ENCODE measurements at regions not wholly inside any gene's neighbourhood (a gene's known extent, or its start where the extent isn't known, plus 50 kb on each side); places are given as distances from the start of the nearest gene placed in this dataset.
"Not testable (repeated sequence)": the region's sequence is repeated elsewhere in the genome, so short reads cannot be mapped to it uniquely, and the experiment has no call there.

- H3K4me1 ChIP-seq (ENCODE audit: control insufficient read depth, low read depth, low read length); H3K27me3 ChIP-seq (ENCODE audit: control insufficient read depth, insufficient read depth, low read length); H3K27ac ChIP-seq (ENCODE audit: low read length); H3K9me3 ChIP-seq (ENCODE audit: control insufficient read depth, low read depth, low read length); H3K4me3 ChIP-seq (ENCODE audit: low read length); H3K9ac ChIP-seq (ENCODE audit: low read length); H3K36me3 ChIP-seq (ENCODE audit: control insufficient read depth, low read depth, low read length): not testable (repeated sequence)
These were observed 556.5 kb downstream of the TTLL7 start for GRCh38 chr1:83442412-83442811.

- not testable (repeated sequence) for H3K9ac ChIP-seq (ENCODE audit: low read length); H3K27ac ChIP-seq (ENCODE audit: low read length); H3K4me3 ChIP-seq (ENCODE audit: low read length); H3K27me3 ChIP-seq (ENCODE audit: control insufficient read depth, insufficient read depth, low read length); H3K9me3 ChIP-seq (ENCODE audit: control insufficient read depth, low read depth, low read length); H3K36me3 ChIP-seq (ENCODE audit: control insufficient read depth, low read depth, low read length); H3K4me1 ChIP-seq (ENCODE audit: control insufficient read depth, low read depth, low read length)
These were observed 558.3 kb downstream of the TTLL7 start for GRCh38 chr1:83440586-83440985.

DNA sequence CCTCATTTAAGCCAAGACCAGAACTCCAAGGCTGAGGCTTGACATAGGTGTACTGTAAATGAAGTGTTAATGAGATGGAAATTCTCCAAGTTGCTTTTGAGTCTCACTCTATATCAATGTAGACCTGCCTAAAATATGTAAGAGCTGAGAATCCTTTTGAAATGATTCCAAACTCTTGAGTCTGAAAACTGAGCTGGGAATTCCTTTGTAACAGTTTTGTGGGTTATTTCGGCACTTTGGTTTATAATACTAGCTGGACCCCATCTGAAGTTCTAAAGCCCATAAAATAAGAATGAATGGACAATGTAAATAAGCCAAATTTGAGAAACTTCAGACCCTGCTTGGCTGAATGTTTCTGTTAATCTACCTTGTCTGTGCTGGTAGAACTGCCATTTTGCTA is 558.9 kb downstream of the TTLL7 start:
- not testable (repeated sequence) for H3K9me3 ChIP-seq (ENCODE audit: control insufficient read depth, low read depth, low read length); H3K36me3 ChIP-seq (ENCODE audit: control insufficient read depth, low read depth, low read length); H3K9ac ChIP-seq (ENCODE audit: low read length); H3K4me3 ChIP-seq (ENCODE audit: low read length); H3K27ac ChIP-seq (ENCODE audit: low read length); H3K4me1 ChIP-seq (ENCODE audit: control insufficient read depth, low read depth, low read length); H3K27me3 ChIP-seq (ENCODE audit: control insufficient read depth, insufficient read depth, low read length)

DNA sequence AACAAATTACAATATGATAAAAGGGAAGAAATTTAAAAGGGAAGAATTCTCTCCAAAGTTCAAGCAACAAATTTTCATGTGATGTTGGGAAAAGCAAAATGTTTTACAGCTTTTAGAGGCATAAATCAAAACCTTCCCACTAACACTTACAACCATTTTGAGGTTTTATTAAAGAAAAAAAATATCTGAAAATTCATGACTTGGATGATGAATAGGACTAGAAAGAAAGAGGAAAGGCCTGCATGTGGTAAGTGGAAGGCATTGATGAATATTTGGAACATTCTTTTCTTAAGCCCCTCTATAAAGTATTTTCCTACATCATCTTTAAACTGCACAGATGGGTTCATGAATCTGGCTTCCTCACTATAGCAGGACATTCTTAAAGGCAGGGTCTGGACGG is 560.6 kb downstream of the TTLL7 start:
- not testable (repeated sequence) for H3K36me3 ChIP-seq (ENCODE audit: control insufficient read depth, low read depth, low read length); H3K9ac ChIP-seq (ENCODE audit: low read length); H3K9me3 ChIP-seq (ENCODE audit: control insufficient read depth, low read depth, low read length); H3K27me3 ChIP-seq (ENCODE audit: control insufficient read depth, insufficient read depth, low read length); H3K4me3 ChIP-seq (ENCODE audit: low read length); H3K4me1 ChIP-seq (ENCODE audit: control insufficient read depth, low read depth, low read length); H3K27ac ChIP-seq (ENCODE audit: low read length)

- not testable (repeated sequence) for H3K9me3 ChIP-seq (ENCODE audit: control insufficient read depth, low read depth, low read length); H3K27me3 ChIP-seq (ENCODE audit: control insufficient read depth, insufficient read depth, low read length); H3K9ac ChIP-seq (ENCODE audit: low read length); H3K4me1 ChIP-seq (ENCODE audit: control insufficient read depth, low read depth, low read length); H3K36me3 ChIP-seq (ENCODE audit: control insufficient read depth, low read depth, low read length); H3K27ac ChIP-seq (ENCODE audit: low read length); H3K4me3 ChIP-seq (ENCODE audit: low read length)
These were observed 563.6 kb downstream of the TTLL7 start for GRCh38 chr1:83435336-83435735.

- not testable (repeated sequence) for H3K36me3 ChIP-seq (ENCODE audit: control insufficient read depth, low read depth, low read length); H3K27ac ChIP-seq (ENCODE audit: low read length); H3K27me3 ChIP-seq (ENCODE audit: control insufficient read depth, insufficient read depth, low read length); H3K4me3 ChIP-seq (ENCODE audit: low read length); H3K9me3 ChIP-seq (ENCODE audit: control insufficient read depth, low read depth, low read length); H3K4me1 ChIP-seq (ENCODE audit: control insufficient read depth, low read depth, low read length); H3K9ac ChIP-seq (ENCODE audit: low read length)
These were observed 571.4 kb downstream of the TTLL7 start for GRCh38 chr1:83427566-83427965.

GRCh38 chr1:83423382-83423781 is 575.5 kb downstream of the TTLL7 start:
- H3K4me1 ChIP-seq (ENCODE audit: control insufficient read depth, low read depth, low read length); H3K4me3 ChIP-seq (ENCODE audit: low read length): not testable (repeated sequence)

GRCh38 chr1:83418558-83418957 is 580.4 kb downstream of the TTLL7 start:
- H3K4me1 ChIP-seq (ENCODE audit: control insufficient read depth, low read depth, low read length): no peaks in the 10 kb centered on the region
- H3K9ac ChIP-seq (ENCODE audit: low read length): no peak overlapping the region
- no peaks in the 10 kb centered on the region for H3K27me3 ChIP-seq (ENCODE audit: control insufficient read depth, insufficient read depth, low read length)
- H3K36me3 ChIP-seq (ENCODE audit: control insufficient read depth, low read depth, low read length): no peaks in the 10 kb centered on the region
- no peaks in the 10 kb centered on the region for H3K9me3 ChIP-seq (ENCODE audit: control insufficient read depth, low read depth, low read length)
- no peak overlapping the region for H3K4me3 ChIP-seq (ENCODE audit: low read length)
- H3K27ac ChIP-seq (ENCODE audit: low read length): no peak overlapping the region

More at GRCh38 chr1:83423382-83423781, 575.5 kb downstream of the TTLL7 start:
- H3K9me3 ChIP-seq (ENCODE audit: control insufficient read depth, low read depth, low read length); H3K36me3 ChIP-seq (ENCODE audit: control insufficient read depth, low read depth, low read length); H3K9ac ChIP-seq (ENCODE audit: low read length); H3K27me3 ChIP-seq (ENCODE audit: control insufficient read depth, insufficient read depth, low read length); H3K27ac ChIP-seq (ENCODE audit: low read length): not testable (repeated sequence)

DNA sequence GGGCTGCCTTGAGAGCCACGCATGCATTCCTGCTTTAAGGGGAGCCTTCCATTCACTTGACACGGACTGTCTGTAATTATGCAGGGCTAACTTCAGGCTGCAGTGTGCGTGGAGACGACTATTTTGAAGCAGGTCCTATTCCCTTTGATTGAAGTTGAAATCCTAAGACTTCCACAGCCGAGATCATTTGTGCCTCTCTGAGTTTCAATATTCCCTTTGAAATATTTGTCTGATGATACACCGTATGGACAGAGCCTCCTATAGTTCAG is 585.2 kb downstream of the TTLL7 start:
- not testable (repeated sequence) for H3K9me3 ChIP-seq (ENCODE audit: control insufficient read depth, low read depth, low read length); H3K27me3 ChIP-seq (ENCODE audit: control insufficient read depth, insufficient read depth, low read length); H3K4me1 ChIP-seq (ENCODE audit: control insufficient read depth, low read depth, low read length); H3K36me3 ChIP-seq (ENCODE audit: control insufficient read depth, low read depth, low read length); H3K9ac ChIP-seq (ENCODE audit: low read length); H3K27ac ChIP-seq (ENCODE audit: low read length); H3K4me3 ChIP-seq (ENCODE audit: low read length)

DNA sequence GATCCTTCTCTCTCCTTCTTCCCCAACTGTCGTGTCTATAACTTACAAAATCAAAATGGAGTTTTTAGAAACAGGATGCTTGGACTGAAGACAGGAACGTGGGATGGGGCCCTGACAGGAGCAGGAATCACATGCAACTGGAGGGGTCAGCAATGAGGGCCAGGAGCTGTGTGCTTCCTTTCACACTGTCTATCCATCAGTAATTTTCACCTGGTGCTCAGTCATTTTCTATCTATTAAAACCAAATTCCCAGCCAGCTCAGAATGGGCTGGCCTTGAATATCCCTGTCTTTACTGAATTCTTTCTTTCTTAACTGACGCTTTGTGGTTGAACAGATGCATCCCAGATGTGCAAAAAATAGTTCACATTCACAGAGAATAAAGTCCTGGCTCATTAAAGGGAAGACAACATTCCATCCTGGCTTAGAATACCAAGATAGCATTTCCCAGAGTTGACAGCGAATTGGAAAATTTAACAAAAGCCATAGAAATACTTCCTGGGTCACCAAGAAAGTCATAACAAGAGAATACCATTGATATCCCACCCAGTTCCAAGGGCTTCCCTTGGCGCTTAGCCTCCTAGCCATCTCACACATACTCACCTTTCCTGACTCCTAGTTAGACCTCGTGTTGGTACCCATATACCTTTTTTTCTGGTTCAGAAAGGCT is 588.1 kb downstream of the TTLL7 start:
- not testable (repeated sequence) for H3K9me3 ChIP-seq (ENCODE audit: control insufficient read depth, low read depth, low read length); H3K27ac ChIP-seq (ENCODE audit: low read length); H3K9ac ChIP-seq (ENCODE audit: low read length); H3K4me1 ChIP-seq (ENCODE audit: control insufficient read depth, low read depth, low read length); H3K27me3 ChIP-seq (ENCODE audit: control insufficient read depth, insufficient read depth, low read length); H3K4me3 ChIP-seq (ENCODE audit: low read length); H3K36me3 ChIP-seq (ENCODE audit: control insufficient read depth, low read depth, low read length)

- H3K27me3 ChIP-seq (ENCODE audit: control insufficient read depth, insufficient read depth, low read length): not testable (repeated sequence)
These were observed 592.1 kb downstream of the TTLL7 start for GRCh38 chr1:83406693-83407371.

GRCh38 chr1:83405789-83406188 is 593.1 kb downstream of the TTLL7 start:
- H3K4me3 ChIP-seq (ENCODE audit: low read length); H3K36me3 ChIP-seq (ENCODE audit: control insufficient read depth, low read depth, low read length); H3K4me1 ChIP-seq (ENCODE audit: control insufficient read depth, low read depth, low read length); H3K27ac ChIP-seq (ENCODE audit: low read length); H3K9me3 ChIP-seq (ENCODE audit: control insufficient read depth, low read depth, low read length); H3K27me3 ChIP-seq (ENCODE audit: control insufficient read depth, insufficient read depth, low read length); H3K9ac ChIP-seq (ENCODE audit: low read length): not testable (repeated sequence)

More at GRCh38 chr1:83406693-83407371, 592.1 kb downstream of the TTLL7 start:
- not testable (repeated sequence) for H3K9ac ChIP-seq (ENCODE audit: low read length); H3K4me3 ChIP-seq (ENCODE audit: low read length); H3K4me1 ChIP-seq (ENCODE audit: control insufficient read depth, low read depth, low read length); H3K36me3 ChIP-seq (ENCODE audit: control insufficient read depth, low read depth, low read length); H3K27ac ChIP-seq (ENCODE audit: low read length); H3K9me3 ChIP-seq (ENCODE audit: control insufficient read depth, low read depth, low read length)
